GM21717 (cell line): ENCODE measurements at regions not wholly inside any gene's neighbourhood (a gene's known extent, or its start where the extent isn't known, plus 50 kb on each side); places are given as distances from the start of the nearest gene placed in this dataset.
"Not testable (repeated sequence)": the region's sequence is repeated elsewhere in the genome, so short reads cannot be mapped to it uniquely, and the experiment has no call there.

Source experiments
- ATAC-seq: cut with Tn5 transposase; IDR thresholded peaks from one replicate; pipeline ENCODE4 v1.9.1; 2021; ENCODE audit warnings: mild to moderate bottlenecking, moderate library complexity; ENCODE audit not compliant: unreplicated experiment

DNA sequence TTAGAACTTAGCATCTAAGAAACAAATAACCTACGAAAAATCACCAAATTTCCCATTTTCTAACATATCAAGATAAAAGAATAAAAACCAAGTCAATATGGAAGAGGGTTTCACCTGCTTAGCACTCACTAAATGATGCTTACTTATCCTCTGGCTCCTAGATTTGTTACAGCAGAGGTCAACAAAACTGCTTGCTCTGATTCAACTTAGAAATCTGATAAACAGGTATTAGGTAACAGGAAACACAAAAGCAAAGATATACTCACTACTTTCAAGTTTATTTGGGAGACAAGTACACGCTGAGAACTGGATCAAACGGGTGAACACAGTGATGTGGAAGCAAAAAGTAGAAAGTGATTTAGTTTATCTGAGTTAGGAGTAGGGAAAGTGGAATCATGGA, 235.7 kb upstream of the TARS1 start:
- ATAC-seq, result no peak

DNA sequence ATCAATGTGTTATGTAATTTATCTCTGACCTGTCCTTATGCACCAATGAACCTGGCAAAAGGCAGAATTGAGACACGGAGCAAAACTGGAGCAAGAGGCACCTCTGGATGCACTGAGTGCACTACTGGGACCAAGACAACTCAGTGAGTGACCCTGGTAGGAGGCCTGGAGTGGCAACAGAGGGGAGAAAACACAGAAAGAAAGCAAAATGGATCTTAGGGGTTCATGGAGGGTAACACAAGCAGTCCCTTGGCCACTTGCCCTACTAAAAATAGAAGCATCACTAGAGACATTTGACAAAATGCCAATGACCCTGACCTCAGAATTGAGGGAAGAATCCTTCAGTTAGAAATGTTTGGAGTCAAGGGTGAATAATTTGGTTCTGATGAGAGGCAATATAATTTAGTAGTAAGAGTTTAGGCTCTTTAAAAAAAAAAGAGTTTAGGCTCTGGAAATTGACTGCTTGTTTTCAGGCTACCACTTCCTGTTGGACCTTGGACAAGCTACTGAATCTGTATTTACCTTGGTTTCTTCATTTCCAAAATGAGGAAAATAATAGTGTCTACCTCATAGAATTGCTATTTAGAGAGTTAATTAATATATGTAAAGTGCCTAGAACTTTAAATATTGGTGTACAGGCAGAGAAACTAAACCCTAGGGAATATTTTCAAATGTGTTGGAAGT, 234.9 kb upstream of the TARS1 start:
- no peak for ATAC-seq

DNA sequence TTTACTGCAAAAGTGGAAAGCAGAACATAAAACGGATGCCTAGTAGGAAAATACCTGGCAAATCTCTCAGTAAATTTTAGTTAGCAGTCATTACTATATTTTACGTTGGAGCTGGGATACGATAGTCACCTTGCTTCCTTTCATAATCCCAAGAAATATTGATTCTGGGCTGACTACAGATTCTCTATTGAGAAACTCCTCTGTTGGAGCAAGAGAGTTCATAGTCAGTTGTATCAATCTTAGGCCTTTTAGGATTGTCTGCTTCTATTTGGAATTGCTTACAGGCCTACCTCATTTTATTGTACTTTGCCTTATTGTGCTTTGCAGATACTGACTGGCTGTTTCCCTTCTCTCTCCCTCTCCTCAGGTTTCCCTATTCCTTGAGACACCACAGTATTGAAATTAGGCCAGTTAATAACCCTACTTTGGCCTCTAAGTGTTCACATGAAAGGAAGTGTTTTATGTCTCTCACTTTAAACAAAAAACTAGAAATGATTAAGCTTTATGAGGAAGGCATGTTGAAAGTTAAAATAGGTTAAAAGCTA, 233.7 kb upstream of the TARS1 start:
- ATAC-seq, result no peak

DNA sequence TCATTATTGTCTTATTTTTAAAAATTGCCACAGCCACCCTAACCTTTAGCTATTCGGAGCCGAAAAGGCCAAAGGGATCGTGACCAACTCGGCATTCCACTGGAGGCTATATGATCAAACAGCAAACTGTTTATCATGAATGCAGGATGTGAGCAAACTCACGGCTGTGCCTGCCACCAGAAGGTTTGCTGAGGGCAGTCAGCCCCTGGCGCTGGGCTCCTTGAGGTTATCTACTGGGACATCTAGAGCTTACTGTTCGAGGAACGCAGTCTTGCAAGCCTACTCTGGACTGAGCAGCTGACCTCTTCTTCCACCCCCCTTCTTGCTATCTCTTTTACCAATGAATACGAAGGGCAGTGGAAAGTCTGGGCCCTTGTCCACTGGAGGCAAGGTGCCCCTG, 231.5 kb upstream of the TARS1 start:
- no peak for ATAC-seq

DNA sequence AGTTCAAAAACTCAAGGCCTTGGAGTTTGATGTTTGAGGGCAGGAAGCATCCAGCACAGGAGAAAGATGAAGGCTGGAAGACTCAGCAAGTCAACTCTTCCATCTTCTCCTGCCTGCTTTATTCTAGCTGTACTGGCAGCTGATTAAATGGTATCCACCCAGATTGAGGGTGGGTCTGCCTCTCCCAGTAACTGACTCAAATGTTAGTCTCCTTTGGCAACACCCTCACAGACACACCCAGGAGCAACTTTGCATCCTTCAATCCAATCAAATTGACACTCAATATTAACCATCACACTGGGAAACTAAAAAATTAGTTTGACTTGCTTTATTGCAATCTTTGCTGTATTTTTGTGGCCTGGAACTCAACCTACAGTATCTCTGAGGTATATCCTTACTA, 230.5 kb upstream of the TARS1 start:
- not testable (repeated sequence) for ATAC-seq

DNA sequence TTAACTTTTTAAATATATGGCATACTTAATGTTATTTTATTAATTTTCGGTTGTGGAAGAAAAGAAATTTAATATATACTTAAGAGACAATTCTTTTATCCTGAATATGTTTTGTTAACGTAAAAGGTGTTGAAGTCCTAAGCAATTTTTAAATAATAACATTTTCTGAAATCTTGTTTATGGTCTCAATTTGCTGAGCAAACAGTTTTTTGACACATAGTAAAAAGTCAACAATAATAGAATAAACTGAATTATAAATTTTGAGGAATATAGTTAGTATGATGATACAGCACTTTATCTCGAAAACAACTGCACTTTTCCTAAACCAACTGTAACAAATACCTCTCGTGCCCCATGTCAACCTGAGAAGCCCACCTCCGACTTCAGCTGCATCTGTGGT, 229.8 kb upstream of the TARS1 start:
- ATAC-seq, result no peak

DNA sequence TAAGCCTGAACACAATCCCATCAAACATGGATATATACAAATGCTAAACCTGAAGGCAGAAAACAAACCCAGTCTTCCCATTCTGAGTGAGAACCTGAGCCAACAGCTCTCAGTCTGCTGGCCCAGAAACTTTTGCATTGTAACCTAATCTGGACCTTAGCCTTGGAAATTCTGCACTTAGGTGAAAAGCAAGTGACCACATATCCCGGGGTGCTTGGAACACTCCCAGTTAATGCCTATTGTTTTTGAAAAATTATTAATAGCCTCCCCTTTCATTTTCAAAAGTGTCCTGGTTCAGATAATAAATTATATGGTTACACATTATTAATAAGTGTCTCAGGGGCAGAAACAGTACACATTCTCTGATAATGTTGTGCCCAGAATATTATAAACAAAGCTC, 228.3 kb upstream of the TARS1 start:
- no peak for ATAC-seq

DNA sequence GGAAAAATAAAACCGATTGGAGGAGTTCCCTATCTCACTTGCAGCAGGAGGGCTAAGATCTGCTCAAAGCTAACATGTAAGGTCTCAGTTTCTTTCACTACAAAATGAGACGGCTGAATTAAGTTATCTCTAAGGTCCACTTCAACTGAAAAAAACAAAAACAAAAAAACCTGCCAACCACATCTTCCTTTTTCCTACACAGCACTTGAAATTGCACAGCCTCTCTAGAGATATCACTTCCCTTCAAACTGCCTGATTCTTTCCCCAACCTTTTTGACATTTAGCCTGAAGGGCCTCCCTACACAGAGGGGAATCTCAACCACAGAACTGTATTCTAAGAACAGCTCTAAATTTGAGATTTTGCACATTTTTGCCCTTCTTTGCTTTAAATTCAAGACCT, 227.9 kb upstream of the TARS1 start:
- ATAC-seq, result no peak

DNA sequence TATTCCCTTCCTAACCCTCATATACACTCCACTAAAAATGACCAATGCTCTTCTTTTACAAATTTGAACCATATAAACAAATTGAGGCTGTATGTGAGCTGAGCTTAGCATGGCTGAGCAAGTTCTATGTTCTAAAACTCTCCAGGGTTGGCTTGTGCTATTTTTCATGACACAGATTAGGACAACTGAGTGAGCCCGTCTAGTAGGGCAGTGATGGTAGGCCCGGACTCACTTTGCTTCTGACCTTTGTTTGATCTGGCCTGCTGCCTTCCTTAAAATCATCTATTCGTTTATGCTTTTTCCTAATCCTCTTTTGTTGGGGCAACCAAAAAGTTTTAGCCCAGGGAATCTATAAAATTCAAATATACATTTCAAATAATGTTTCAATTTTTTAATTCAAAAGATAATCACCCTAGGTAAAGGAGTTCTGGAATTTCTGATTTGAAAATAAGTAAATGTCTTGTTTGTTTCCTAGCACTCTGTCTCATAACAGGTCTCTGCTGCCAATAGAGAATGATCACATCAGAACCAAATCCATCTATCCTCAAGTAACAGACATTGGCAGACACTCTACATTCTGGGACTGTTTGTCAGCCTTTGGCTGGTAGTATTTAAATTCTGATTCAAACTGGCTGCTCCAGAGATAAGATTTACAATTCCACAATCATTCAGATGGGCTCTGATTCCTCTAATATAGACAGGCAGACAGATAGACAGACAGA, 217.0 kb upstream of the TARS1 start:
- no peak for ATAC-seq

DNA sequence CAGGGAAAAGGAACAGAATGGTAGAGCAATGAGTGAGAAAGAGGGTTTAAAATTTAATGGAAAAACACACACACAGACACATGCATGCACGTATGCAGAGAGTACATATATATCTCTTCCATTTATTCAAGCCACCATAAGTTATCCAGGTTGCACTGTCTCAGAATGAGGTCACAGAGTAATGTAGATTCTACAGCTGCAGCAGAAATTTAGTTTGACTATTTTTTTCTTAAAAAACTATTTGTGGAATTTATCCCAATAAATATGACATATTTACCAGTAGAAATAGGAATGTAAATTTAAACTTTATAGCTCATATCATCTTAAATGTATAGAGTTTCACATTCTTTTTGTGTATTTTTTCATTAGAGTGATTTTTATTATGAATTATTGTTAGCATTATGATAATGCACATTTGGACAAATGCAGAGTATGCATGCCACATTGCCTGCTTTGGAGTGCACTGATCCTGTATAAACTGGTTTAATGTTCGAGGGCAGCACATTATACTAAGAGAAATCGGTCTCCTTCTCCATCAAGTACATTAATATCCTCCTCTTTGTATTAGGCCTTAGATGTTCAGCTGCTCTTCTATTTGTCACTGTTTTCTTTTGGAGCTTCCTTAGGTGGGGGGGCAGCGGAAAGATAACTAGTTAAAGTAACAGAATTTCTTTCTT, 216.3 kb upstream of the TARS1 start:
- no peak for ATAC-seq

DNA sequence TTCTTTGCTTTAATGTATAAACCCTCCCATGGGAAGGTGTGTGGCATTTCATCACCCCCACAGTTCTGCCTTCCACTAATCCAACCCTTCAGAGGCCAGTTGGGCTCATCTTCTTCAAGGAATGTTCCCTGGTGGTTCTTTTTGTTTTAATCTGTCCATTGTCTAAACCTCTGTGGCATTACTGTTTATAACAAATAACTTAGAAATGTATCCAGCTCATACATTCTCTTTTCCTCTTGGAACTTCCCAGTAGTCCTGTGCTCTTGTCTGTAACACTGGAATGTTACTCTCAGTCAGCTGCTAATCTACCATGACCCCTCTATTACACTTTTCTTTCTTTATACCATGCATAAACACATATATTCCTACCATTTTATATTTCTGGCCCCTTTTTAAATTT, 213.5 kb upstream of the TARS1 start:
- no peak for ATAC-seq

DNA sequence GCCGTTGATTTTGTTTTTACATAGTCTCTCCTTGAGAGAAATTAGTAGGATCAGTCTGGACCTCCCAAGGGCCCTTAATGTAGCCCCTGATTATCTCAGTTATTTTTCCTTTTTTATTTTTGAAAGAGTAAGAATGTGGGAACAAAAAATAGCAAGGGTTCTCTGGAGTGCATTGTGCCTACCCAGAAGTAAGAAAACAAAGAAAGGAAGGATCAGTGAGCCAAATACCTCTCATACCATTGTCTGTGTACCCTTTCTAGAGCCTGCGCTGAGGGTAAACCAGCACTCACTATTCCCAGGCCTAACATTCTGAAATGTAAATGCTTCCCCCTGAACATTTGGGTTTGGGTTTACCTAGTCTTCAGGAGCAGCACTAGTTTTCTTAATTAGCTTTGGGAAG, 213.0 kb upstream of the TARS1 start:
- no peak for ATAC-seq

DNA sequence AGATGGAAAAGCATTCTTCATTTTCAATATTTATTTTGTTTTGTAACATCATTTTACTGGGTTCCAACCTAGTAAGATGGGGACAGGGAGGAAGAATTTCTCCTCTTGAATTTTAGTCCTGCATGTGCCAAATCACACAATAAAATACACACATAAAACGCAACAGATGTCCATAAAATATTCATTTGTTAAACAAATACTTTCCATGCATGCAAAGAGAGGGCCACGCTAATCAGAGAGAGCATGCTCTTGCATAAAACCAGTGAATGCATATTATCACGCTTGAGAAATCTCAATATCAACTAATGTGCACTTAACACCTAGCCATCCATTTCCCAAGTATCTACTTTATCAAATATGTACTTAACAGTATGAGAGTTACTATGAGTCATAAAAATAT, 212.6 kb upstream of the TARS1 start:
- ATAC-seq, result no peak

DNA sequence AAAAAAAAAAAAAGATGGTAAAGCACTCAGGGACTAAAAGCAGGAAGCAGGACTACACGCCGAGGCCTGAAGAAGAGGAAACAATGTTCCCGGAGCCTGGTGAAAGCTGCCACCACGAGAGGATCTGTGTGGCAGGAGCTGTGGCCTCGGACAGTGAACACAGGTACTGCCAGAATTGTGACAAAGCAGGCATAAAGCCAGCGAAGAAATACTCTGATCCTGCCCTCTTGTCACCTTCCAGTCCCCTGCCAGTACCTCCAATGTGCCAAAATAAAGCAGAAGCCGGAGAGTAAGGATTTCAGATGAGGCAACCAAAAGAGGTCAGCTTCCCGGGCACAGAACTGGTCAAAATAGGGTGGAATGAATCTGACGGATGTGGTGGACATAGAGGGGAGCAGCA, 211.5 kb upstream of the TARS1 start:
- ATAC-seq, result no peak

DNA sequence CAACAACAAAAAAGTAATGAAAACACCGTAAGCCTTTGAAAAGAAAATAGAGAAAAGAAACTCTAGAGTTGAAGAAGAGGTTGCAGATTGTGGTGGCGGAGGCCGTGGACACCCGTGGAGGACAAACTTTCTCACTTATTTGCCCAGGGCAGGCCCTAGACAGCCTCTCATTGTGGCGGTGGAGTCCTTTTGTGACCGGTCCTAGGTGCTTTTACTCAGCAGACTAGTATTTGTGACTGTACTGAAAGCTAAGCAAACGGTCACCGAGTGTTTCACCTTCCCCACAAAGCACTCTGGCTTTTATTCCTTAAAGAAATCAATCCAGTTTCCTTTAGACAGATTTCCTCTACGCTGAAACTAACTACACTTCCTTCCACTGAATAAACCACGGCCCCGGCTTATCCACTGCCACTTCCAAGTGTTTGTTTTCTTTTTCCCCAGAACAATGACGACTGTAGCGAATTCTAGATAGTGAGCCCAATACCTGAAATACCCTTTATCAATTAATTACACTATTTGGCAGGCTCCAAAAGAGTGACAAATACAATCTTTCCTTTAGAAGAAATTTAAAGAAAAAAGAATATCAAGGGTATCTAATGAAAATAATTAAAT, 210.2 kb upstream of the TARS1 start:
- ATAC-seq, result no peak

DNA sequence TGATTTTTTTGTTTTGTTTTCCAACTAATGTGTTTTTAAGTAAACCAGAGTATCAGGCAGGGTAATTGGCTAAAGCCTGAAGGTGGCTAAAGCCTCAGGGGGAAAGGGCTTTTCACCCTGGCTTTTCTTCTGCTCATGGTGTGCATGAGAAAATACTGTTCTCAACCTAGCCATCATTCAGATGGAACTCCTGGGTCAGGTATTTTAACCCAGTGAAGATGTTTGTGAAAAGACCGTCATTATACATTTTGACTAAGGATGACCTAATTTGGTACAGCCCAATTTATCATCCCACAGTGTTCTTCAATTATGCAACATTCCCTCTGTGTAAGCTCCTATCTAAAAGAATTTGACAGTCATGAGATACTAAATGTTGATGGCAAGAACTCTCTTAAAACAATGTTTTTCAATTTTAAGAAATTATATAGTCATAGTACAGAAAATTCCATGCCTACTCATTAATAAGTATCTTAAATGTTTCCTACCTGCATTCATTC, 209.5 kb upstream of the TARS1 start:
- no peak for ATAC-seq

DNA sequence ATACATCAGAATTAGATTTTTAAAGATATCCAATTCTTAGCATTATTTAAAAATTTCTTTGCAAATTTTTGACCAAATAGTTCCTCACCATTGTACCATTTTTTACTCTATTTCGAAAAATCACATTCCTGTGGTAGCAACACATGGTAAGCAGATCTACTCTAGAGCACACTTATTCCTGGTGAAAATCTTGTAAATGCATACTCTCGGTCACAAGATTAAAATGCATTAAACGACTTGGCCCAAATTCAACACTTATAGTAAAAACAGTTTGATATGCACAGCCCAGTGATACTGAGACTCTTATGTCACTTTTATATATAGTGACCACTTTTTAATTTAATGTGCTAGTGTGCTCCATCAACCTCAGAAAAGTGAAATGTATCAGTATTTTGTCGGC, 208.8 kb upstream of the TARS1 start:
- no peak for ATAC-seq

DNA sequence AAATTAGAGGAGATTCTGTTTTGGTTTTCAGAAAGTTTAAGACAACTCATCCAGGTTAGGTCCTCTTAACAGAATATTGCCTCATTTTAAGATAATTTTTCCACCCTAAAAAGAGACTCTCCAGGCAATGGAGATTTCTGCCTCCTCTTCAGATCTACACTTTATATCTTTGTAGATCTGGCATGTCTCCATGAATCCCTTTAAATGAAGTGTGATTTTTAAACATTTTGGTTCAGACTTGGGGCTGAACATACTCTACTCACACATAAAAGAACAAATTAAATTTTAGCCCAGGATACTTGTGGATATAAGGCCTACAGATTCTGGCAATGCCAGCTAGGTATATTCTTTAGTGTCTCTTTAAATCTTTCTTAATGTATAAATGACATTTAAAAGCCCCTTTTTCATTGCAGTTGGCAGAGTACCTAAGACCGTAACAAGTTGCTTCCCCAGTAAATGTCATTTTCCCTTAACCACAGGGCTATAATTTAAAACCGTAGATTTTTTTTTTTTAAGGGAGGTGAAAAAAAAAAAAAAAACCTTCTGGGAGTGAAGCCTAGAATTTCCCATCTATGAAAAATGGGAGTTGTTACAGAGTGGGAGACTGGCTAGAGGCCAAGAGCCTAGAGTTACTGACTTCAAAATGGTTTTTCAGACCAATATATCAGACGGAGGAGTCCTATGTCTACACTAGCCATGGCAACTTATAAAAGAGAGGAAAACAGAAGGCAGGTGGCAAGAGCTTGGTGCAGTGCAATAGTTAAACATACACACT, 207.8 kb upstream of the TARS1 start:
- no peak for ATAC-seq

DNA sequence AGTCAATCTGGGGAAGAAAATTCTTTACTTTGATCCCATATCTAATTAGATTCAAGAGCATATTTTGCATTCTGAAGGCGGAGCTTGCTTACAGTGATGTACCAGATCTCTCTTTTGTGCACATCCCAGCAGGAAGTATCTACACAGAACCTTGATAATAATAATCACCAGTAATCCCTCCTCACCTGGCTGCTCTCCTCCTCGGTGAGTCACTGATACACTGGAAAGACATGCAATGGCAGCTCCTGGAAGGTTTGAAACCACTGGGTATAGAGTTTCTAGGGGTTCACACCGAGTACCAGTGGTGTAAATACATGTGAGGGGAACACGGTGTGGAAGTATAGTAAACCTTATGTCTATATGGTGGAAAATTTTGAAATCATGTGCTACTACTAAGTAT, 205.5 kb upstream of the TARS1 start:
- ATAC-seq, result no peak

DNA sequence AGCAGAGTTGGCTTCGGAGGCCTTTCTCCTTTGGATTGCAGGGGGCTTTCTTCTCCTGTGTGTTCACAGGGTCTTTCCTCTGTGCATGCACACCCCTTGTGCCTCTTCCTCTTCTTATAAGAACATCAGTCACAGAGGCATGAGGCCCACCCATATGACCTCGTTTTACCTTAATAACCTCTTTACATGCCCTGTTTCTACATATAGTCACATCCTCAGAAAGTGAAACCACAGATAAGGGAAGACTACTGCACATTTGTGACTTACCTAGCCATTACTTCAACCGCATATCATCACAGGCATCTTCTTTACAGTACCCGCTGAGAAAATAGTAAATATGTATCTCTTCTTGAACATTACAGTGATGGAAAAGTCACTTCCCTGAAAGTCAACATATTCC, 204.9 kb upstream of the TARS1 start:
- no peak for ATAC-seq

DNA sequence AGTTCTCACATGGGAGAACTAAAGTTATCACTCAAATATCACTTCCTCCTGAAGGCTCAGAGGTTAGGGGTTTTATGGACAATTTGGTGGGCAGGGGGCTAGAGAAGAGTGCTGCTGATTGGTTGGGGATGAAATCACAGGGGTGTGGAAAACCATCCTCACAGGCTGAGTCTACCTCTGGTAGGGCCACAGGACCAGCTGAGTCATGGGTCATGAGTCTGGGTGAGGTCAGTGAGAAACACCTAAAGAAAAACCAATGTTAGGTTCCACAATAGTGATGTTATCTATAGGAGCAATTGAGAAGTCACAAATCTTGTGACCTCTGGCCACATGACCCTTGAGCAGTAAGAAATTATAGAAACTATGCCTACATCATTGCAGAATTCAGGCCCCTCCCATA, 203.3 kb upstream of the TARS1 start:
- ATAC-seq, result no peak
